Esophagus squamous epithelium (tissue), 5 donors: ENCODE measurements at regions not wholly inside any gene's neighbourhood (a gene's known extent, or its start where the extent isn't known, plus 50 kb on each side); places are given as distances from the start of the nearest gene placed in this dataset.

ENCODE experiments used
- DNase-seq: peaks from one replicate; lab custom pipeline; 2025; lab: John Stamatoyannopoulos, UW
- H3K27ac ChIP-seq, 4 donors: fragments of 200-600 bp; sonication (generic); one replicate each; pipeline ENCODE4 v1.5.1; 2016 to 2019; ENCODE audit warnings: mild to moderate bottlenecking in 1 of 4
- H3K27me3 ChIP-seq, 4 donors: fragments of 200-600 bp; sonication (generic); 1 replicate in 3 of 4; 2 replicates in 1 of 4; pipeline versions ENCODE4 v1.5.1 to v1.6.0; 2017 to 2021; ENCODE audit warnings: antibody characterized with exemption in 1 of 4
- H3K36me3 ChIP-seq, 3 donors: fragments of 200-600 bp; sonication (generic); one replicate each; pipeline ENCODE4 v1.5.1; 2016 to 2019
- H3K4me1 ChIP-seq, 3 donors: fragments of 200-600 bp; sonication (generic); one replicate each; pipeline ENCODE4 v1.5.1; 2017 to 2019
- H3K4me3 ChIP-seq, 4 donors: fragments of 200-600 bp; sonication (generic); 1 replicate in 3 of 4; 2 replicates in 1 of 4; pipeline ENCODE4 v1.5.1; 2016 to 2019; ENCODE audit warnings: mild to moderate bottlenecking in 2 of 4, moderate library complexity in 1 of 4
- H3K9me3 ChIP-seq, 3 donors: fragments of 200-600 bp; sonication (generic); one replicate each; pipeline ENCODE4 v1.5.1; 2016 to 2019
- POLR2A ChIP-seq, 4 donors: fragments of 450-650 bp; IDR thresholded peaks; one replicate each; pipeline ENCODE4 v1.6.1; 2017; ENCODE audit warnings: antibody characterized with exemption in 4 of 4, mild to moderate bottlenecking in 4 of 4, moderate library complexity in 3 of 4
- WGBS, 2 donors: methylation state at CpG; one replicate each; pipeline ENCODE4 v1.1.5; 2018; 5-methylcytosine and 5-hydroxymethylcytosine counted together
- intact Hi-C: fragments of 100-400 bp; cut with DNase I; formaldehyde crosslinking; loops from one replicate; pipeline ENCODE4 v1.15.0; 2022
- TF ChIP-seq, protein P1 (sequence below), 6 experiments: fragments of 450-650 bp in 4 of 6; fragments of 200-600 bp in 2 of 6; sonication (generic) in 2 of 6; IDR thresholded peaks; one replicate each; pipeline ENCODE4 v1.5.1; 2016 to 2019; ENCODE audit warnings: antibody characterized with exemption in 6 of 6, mild to moderate bottlenecking in 4 of 6, moderate library complexity in 4 of 6
- donor health status: DM: yes; HTN: yes; CAD: no.

DNA sequence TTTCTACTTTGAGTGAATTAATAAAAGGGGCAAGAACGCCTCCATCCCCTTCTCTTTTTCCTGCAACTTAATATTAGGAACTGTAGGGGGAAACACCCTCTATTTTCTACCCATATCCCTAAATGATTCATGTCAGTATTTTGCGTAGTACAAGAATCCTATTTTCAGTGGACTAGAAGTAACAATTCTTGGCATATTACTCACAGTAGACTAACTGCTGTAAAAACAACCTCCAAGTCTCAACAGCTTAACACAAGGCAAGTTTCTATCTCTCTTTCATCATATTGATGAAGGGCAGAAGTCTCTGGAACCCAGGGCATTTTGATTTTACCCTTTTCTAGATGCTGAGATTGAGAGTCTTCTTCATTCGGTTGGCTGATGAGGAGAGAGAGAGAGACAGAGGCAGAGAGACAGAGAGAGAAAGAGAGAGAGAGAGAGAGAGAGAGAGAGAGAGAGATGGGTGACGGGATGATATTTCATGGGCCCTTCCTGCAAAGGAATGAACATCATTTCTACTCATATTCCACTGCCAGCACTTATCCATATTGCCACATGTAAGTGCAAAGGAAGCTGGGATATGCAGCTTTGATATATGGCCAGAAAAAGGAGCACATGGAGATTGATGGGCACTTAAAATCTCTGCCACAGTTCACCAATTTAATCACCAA is 481.6 kb downstream of the LPIN1 start:
- H3K4me1 ChIP-seq: no peaks in the 10 kb centered on the region
- intact Hi-C loops: no loop called here
- no peaks in the 10 kb centered on the region for H3K36me3 ChIP-seq
- no peak for DNase-seq
- no peak overlapping the region for H3K27ac ChIP-seq
- 72 to 88% methylated on average over 4 of the region's 4 CpGs for WGBS, 2 donors
- TF ChIP-seq, protein P1, sequence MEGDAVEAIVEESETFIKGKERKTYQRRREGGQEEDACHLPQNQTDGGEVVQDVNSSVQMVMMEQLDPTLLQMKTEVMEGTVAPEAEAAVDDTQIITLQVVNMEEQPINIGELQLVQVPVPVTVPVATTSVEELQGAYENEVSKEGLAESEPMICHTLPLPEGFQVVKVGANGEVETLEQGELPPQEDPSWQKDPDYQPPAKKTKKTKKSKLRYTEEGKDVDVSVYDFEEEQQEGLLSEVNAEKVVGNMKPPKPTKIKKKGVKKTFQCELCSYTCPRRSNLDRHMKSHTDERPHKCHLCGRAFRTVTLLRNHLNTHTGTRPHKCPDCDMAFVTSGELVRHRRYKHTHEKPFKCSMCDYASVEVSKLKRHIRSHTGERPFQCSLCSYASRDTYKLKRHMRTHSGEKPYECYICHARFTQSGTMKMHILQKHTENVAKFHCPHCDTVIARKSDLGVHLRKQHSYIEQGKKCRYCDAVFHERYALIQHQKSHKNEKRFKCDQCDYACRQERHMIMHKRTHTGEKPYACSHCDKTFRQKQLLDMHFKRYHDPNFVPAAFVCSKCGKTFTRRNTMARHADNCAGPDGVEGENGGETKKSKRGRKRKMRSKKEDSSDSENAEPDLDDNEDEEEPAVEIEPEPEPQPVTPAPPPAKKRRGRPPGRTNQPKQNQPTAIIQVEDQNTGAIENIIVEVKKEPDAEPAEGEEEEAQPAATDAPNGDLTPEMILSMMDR (IDR thresholded peaks at IDR 0.05): no peak
- TF ChIP-seq POLR2A (IDR thresholded peaks at IDR 0.05): no peak
- no peak overlapping the region for H3K4me3 ChIP-seq
- H3K9me3 ChIP-seq: peaks cover 0 to 15% (median 9%) of the 10 kb centered on the region in 3 donors
- H3K27me3 ChIP-seq: no peaks in the 10 kb centered on the region

DNA sequence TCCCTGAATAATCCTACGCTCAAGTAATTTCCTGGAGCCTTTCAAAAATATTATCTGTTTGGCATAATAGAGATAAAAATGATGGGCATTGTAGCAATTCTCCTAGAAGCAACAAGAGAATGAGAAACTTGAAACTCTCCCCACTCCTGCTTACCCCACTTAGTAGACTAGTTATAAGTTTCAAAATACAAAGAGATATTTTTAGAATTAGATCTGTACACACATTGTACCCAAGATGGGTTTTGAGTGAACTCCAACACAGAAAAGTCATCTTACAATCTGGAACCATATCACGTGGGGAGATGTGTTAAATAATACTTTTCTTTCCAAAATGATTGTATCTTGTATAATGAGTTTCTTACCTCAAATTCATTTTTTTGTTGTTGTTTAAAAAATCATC is 484.9 kb downstream of the LPIN1 start:
- Histone ChIP-seq H3K36me3 (no peaks in the 10 kb centered on the region), H3K4me1 (no peaks in the 10 kb centered on the region), H3K9me3 (no peaks in the 10 kb centered on the region), H3K27ac (no peak overlapping the region), H3K4me3 (no peak overlapping the region), H3K27me3 (no peaks in the 10 kb centered on the region)
- 90 to 91% methylated on average over 2 of the region's 2 CpGs for WGBS, 2 donors
- intact Hi-C loops: no loop called here
- no peak for DNase-seq
- TF ChIP-seq, protein P1 (IDR thresholded peaks at IDR 0.05): no peak
- no peak for TF ChIP-seq POLR2A (IDR thresholded peaks at IDR 0.05)

DNA sequence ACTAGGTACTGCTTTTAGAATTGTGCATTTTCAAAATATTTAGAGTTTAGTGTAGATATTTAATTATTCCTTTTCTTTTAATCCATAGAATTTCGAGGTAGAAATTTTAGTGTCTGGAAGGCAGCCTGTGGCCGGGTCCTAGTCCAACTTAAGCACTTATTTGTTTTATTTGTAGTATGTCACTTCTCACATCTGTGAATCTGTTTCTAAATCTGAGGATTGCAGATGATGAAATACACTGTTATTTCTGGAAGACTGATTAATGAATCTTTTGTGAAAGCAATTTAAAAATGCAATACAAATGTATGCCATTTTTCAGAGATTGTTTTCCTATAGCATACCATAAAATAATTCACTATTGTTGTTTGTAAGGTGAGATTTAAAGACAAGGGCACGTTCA is 483.9 kb upstream of the TRIB2 start:
- H3K4me1 ChIP-seq: no peaks in the 10 kb centered on the region
- DNase-seq: no peak
- TF ChIP-seq, protein P1 (IDR thresholded peaks at IDR 0.05): no peak
- no peak overlapping the region for H3K27ac ChIP-seq
- 66 to 68% methylated on average over 3 of the region's 3 CpGs for WGBS, 2 donors
- no peaks in the 10 kb centered on the region for H3K27me3 ChIP-seq
- no peaks in the 10 kb centered on the region for H3K36me3 ChIP-seq
- H3K9me3 ChIP-seq: no peaks in the 10 kb centered on the region
- no peak overlapping the region for H3K4me3 ChIP-seq
- intact Hi-C loops: no loop called here

DNA sequence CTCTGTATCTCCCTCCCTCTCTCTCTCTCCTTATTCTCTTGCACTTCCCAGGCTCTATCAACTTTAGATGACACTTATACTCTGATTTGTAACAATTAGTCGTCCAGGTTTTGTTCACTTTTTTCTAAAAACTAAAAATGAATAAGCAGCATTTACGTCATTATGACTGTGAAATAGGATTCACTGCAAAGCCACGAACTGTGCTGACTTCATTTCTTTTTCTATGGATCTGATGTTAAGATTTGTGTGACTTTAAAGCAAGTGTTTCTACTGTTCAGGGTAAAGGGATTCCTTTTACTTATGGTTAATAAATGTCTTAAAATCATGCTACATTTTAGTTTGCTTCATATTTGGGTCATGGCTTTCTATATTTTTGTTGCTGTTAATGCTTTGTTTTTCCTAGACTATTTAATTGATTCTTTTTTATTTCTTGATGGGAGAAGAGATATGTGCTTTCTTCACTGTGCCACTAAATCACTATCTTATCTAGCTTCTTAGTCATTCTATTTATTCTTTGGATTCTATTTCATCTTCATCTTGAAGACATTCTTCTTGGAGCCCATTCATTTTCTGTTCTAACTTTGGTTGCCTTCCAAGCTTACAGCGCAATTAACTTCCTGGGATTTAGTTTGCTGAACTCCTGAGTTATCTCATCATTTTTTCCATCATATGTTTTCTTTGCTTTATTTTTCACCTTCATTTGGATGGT is 480.4 kb upstream of the TRIB2 start:
- 55 to 64% methylated on average over 4 of the region's 4 CpGs for WGBS, 2 donors
- TF ChIP-seq POLR2A (IDR thresholded peaks at IDR 0.05): no peak
- TF ChIP-seq, protein P1 (IDR thresholded peaks at IDR 0.05): no peak
- Histone ChIP-seq H3K9me3 (no peaks in the 10 kb centered on the region), H3K4me3 (no peak overlapping the region), H3K4me1 (no peaks in the 10 kb centered on the region), H3K27me3 (no peaks in the 10 kb centered on the region), H3K27ac (no peak overlapping the region), H3K36me3 (no peaks in the 10 kb centered on the region)
- DNase-seq: no peak
- intact Hi-C loops: no loop called here

DNA sequence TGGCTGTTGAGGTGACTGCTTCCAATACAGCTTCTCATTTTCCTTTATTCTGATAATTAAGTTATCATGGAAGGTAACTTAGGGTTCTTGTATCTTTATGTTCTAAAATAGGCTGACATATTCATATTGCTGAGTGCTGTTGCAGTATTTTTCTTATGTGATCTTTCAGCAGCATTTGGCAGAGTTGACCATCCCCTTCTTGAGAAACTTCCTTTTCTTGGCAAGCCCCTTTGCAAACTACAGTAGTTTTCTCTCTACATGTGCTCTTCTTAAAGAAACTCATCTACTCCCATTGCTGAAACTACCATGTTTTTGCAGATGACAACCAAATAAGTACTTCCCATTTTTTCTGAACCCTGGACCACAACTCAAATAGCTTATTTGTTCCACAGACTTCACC is 476.5 kb upstream of the TRIB2 start:
- Histone ChIP-seq H3K4me1 (no peaks in the 10 kb centered on the region), H3K27ac (no peak overlapping the region), H3K4me3 (no peak overlapping the region), H3K36me3 (no peaks in the 10 kb centered on the region), H3K9me3 (no peaks in the 10 kb centered on the region), H3K27me3 (no peaks in the 10 kb centered on the region)
- intact Hi-C loops: no loop called here
- DNase-seq: no peak
- TF ChIP-seq, protein P1 (IDR thresholded peaks at IDR 0.05): no peak
- no peak for TF ChIP-seq POLR2A (IDR thresholded peaks at IDR 0.05)
